B cell (primary cell): ENCODE measurements at regions not wholly inside any gene's neighbourhood (a gene's known extent, or its start where the extent isn't known, plus 50 kb on each side); places are given as distances from the start of the nearest gene placed in this dataset.

Source experiments
- EZH2 ChIP-seq: IDR thresholded peaks from 2 replicates; pipeline ENCODE4 v1.6.1; 2012; ENCODE audit warnings: borderline replicate concordance, low read depth, mild to moderate bottlenecking, moderate library complexity, low read length; ENCODE audit not compliant: insufficient read depth, poor library complexity, severe bottlenecking
- TF ChIP-seq, protein P1 (sequence below): fragments of 200-600 bp; IDR thresholded peaks from one replicate; pipeline ENCODE4 v1.8.0; 2022; ENCODE audit warnings: antibody characterized with exemption, mild to moderate bottlenecking

- TF ChIP-seq EZH2, result no peak
- TF ChIP-seq, protein P1, sequence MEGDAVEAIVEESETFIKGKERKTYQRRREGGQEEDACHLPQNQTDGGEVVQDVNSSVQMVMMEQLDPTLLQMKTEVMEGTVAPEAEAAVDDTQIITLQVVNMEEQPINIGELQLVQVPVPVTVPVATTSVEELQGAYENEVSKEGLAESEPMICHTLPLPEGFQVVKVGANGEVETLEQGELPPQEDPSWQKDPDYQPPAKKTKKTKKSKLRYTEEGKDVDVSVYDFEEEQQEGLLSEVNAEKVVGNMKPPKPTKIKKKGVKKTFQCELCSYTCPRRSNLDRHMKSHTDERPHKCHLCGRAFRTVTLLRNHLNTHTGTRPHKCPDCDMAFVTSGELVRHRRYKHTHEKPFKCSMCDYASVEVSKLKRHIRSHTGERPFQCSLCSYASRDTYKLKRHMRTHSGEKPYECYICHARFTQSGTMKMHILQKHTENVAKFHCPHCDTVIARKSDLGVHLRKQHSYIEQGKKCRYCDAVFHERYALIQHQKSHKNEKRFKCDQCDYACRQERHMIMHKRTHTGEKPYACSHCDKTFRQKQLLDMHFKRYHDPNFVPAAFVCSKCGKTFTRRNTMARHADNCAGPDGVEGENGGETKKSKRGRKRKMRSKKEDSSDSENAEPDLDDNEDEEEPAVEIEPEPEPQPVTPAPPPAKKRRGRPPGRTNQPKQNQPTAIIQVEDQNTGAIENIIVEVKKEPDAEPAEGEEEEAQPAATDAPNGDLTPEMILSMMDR, result no peak
Measured at GRCh38 chr6:72497186-72497585, 124.7 kb upstream of the KCNQ5 start.
